Osteocyte (in vitro differentiated cells): ENCODE measurements at regions not wholly inside any gene's neighbourhood (a gene's known extent, or its start where the extent isn't known, plus 50 kb on each side); places are given as distances from the start of the nearest gene placed in this dataset.

Experiments used
- DNase-seq: peaks from one replicate; pipeline ENCODE4 v3.0.0; 2021; ENCODE audit warnings: mixed read lengths; ENCODE audit not compliant: unreplicated experiment; ENCODE audit errors: extremely low spot score
- H3K27ac Mint-ChIP-seq: one replicate; pipeline ENCODE4 v1.8.0; 2021; ENCODE audit warnings: mild to moderate bottlenecking, mixed read lengths; ENCODE audit not compliant: unreplicated experiment
- H3K27me3 Mint-ChIP-seq: one replicate; pipeline ENCODE4 v1.8.0; 2021; ENCODE audit warnings: mixed read lengths; ENCODE audit not compliant: unreplicated experiment
- H3K36me3 Mint-ChIP-seq: one replicate; pipeline ENCODE4 v1.8.0; 2021; ENCODE audit warnings: mixed read lengths; ENCODE audit not compliant: unreplicated experiment
- H3K4me1 Mint-ChIP-seq: one replicate; pipeline ENCODE4 v1.8.0; 2021; ENCODE audit warnings: mixed read lengths; ENCODE audit not compliant: unreplicated experiment
- H3K4me3 Mint-ChIP-seq: one replicate; pipeline ENCODE4 v1.8.0; 2021; ENCODE audit warnings: mild to moderate bottlenecking, moderate library complexity, mixed read lengths; ENCODE audit not compliant: unreplicated experiment
- H3K9me3 Mint-ChIP-seq: one replicate; pipeline ENCODE4 v1.8.0; 2021; ENCODE audit warnings: mixed read lengths; ENCODE audit not compliant: unreplicated experiment
- CTCF ChIP-seq: fragments of 200-600 bp; sonication (generic); IDR thresholded peaks from 2 replicates; pipeline ENCODE4 v1.5.0; 2021; ENCODE audit warnings: antibody characterized with exemption, mild to moderate bottlenecking, moderate library complexity

DNA sequence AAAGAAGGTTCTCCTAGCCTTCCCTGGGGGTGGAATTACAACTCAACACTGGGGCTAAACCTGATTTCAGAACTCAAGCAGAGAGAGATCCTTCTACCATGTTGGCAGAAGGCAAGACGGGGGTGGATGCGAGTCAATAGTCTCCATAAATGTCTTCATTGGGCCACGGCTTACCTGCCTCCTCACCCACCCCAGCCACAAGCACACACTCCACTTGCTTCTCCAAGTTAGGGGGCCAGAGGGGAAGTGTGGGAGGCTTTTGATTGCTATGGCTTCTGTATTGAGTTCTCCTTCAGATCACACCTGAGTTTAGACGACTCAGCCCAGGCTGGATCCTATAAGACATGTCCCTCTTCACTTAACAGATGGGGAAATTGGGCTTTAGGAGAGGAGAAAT lies 178.9 kb downstream of the UACA start:
- peaks cover 6% of the 10 kb centered on the region for H3K4me1 Mint-ChIP-seq
- H3K4me3 Mint-ChIP-seq, result peak overlapping the region; percentile 10
- peaks cover 41% of the 10 kb centered on the region for H3K27me3 Mint-ChIP-seq
- no peaks in the 10 kb centered on the region for H3K9me3 Mint-ChIP-seq
- no peak overlapping the region for H3K27ac Mint-ChIP-seq
- no peak for DNase-seq
- peaks cover 3% of the 10 kb centered on the region for H3K36me3 Mint-ChIP-seq
- TF ChIP-seq CTCF, result no peak

DNA sequence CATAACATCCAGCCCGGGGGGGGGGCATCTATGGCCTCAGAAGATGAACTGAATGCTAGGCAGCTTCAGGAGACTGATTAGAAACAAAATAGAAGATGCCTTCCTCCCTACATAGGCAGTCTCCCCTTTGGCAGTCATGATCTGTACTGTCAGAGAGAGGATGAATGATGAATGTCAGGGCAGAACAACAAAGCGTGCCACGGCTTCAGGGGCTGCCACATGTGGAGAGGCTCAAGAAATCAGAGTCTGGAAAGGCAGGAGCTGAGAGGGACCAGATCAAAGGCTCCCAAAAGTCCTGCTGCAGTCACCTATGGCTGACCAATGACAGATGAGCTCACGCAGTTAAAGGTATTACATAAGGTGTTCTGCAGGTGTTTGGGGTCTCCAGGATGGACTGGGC lies 180.4 kb downstream of the UACA start:
- H3K4me3 Mint-ChIP-seq, result no peak overlapping the region
- DNase-seq, result no peak

GRCh38 chr15:70582143-70582945 lies 181.0 kb downstream of the UACA start:
- TF ChIP-seq CTCF, result no peak
- Mint-ChIP-seq H3K4me1 (peaks cover 6% of the 10 kb centered on the region), H3K4me3 (no peak overlapping the region), H3K27me3 (peaks cover 25% of the 10 kb centered on the region), H3K36me3 (peaks cover 3% of the 10 kb centered on the region), H3K9me3 (no peaks in the 10 kb centered on the region), H3K27ac (no peak overlapping the region)
- DNase-seq, result no peak

More for the DNA sequence above, 180.4 kb downstream of the UACA start:
- Mint-ChIP-seq H3K27me3 (peaks cover 30% of the 10 kb centered on the region), H3K36me3 (peaks cover 3% of the 10 kb centered on the region), H3K27ac (no peak overlapping the region), H3K4me1 (peaks cover 6% of the 10 kb centered on the region), H3K9me3 (no peaks in the 10 kb centered on the region)
- no peak for TF ChIP-seq CTCF

- Mint-ChIP-seq H3K36me3 (no peaks in the 10 kb centered on the region), H3K4me3 (no peak overlapping the region), H3K27ac (no peak overlapping the region), H3K9me3 (no peaks in the 10 kb centered on the region), H3K4me1 (peaks cover 6% of the 10 kb centered on the region), H3K27me3 (peaks cover 23% of the 10 kb centered on the region)
- no peak for DNase-seq
- no peak for TF ChIP-seq CTCF
Measured at GRCh38 chr15:70580958-70581357, 182.4 kb downstream of the UACA start.

DNA sequence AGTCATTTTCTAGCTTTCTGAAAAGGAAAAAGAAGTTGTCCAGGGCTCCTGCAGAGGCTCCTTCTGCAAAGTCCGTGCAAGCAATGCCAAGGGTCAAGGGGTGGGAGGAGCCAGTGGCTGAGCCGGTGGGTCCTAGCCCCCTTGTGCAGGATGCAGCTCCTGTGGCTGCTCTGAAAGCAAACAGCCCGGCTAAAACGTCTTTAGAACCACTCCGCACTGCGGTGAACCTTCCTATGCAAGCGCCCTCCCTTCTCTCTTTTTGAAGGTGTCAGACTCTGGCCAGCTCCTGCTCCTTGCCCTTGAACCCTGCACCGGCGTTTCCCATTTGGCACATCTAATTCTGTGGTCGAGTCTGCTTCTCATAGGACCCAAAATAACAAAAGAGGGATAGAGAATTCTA lies 183.1 kb downstream of the UACA start:
- no peak for TF ChIP-seq CTCF
- Mint-ChIP-seq H3K4me3 (no peak overlapping the region), H3K27ac (no peak overlapping the region), H3K9me3 (no peaks in the 10 kb centered on the region), H3K27me3 (peaks cover 25% of the 10 kb centered on the region), H3K36me3 (no peaks in the 10 kb centered on the region), H3K4me1 (peaks cover 7% of the 10 kb centered on the region)
- DNase-seq, result no peak
